HEK293 (cell line): ENCODE measurements at regions not wholly inside any gene's neighbourhood (a gene's known extent, or its start where the extent isn't known, plus 50 kb on each side); places are given as distances from the start of the nearest gene placed in this dataset.

Source experiments
- CTCF ChIA-PET: fragments of 350-600 bp; formaldehyde crosslinking; extraction: SDS; loops from one replicate; lab custom pipeline; 2021; ENCODE audit warnings: antibody characterized with exemption; lab: Yijun Ruan, JAX
- POLR2A ChIA-PET: fragments of 300-600 bp; formaldehyde crosslinking; extraction: SDS; loops from one replicate; lab custom pipeline; 2020; ENCODE audit warnings: antibody characterized with exemption, inconsistent platforms; lab: Yijun Ruan, JAX
- H3K27ac ChIP-seq: fragments of 200-500 bp; sonication (Bioruptor generic); 2 replicates; pipeline ENCODE4 v1.5.1; 2014; ENCODE audit warnings: low read depth, low read length, control low read depth, inconsistent platforms; ENCODE audit errors: extremely low read depth
- H3K36me3 ChIP-seq, 2 experiments: fragments of 200-500 bp in 1 of 2; sonication (Bioruptor generic) in 1 of 2; 1 replicate in 1 of 2; 2 replicates in 1 of 2; pipeline ENCODE4 v1.5.1; 2014 to 2017; ENCODE audit warnings: inconsistent platforms in 2 of 2, low read length in 2 of 2; ENCODE audit not compliant: control insufficient read depth in 2 of 2, insufficient read depth in 1 of 2
- H3K4me1 ChIP-seq: fragments of 200-500 bp; sonication (Bioruptor generic); 2 replicates; pipeline ENCODE4 v1.5.1; 2014; ENCODE audit warnings: mild to moderate bottlenecking, low read length, inconsistent platforms; ENCODE audit not compliant: control insufficient read depth, insufficient read depth
- H3K4me3 ChIP-seq: 2 replicates; pipeline ENCODE4 v1.5.1; 2011; ENCODE audit warnings: low read depth, mild to moderate bottlenecking, control low read depth, low read length, moderate library complexity
- H3K9me3 ChIP-seq: fragments of 200-500 bp; sonication (Bioruptor generic); 2 replicates; pipeline ENCODE4 v1.5.1; 2014; ENCODE audit warnings: low read depth, low read length, inconsistent platforms; ENCODE audit not compliant: control insufficient read depth, insufficient read depth
- SETDB1 ChIP-seq: IDR thresholded peaks from one replicate; pipeline ENCODE4 v1.6.1; 2017; ENCODE audit warnings: mild to moderate bottlenecking, low read length, moderate library complexity, mixed read lengths; ENCODE audit not compliant: insufficient read length
- SP2 ChIP-seq: fragments of 450-650 bp; formaldehyde crosslinking; IDR thresholded peaks from 2 replicates; pipeline ENCODE4 v1.5.1; 2016; ENCODE audit warnings: missing biosample characterization, missing genetic modification characterization
- YY1 ChIP-seq: fragments of 450-650 bp; formaldehyde crosslinking; IDR thresholded peaks from 2 replicates; pipeline ENCODE4 v1.5.1; 2018; ENCODE audit warnings: missing biosample characterization, missing genetic modification characterization
- ZNF140 ChIP-seq: fragments of 450-650 bp; formaldehyde crosslinking; IDR thresholded peaks from 2 replicates; pipeline ENCODE4 v1.5.1; 2016; ENCODE audit warnings: missing biosample characterization, missing genetic modification characterization
- ZNF239 ChIP-seq: fragments of 450-650 bp; formaldehyde crosslinking; IDR thresholded peaks from 2 replicates; pipeline ENCODE4 v1.5.1; 2016; ENCODE audit warnings: missing biosample characterization, missing genetic modification characterization
- ZNF521 ChIP-seq: fragments of 450-650 bp; formaldehyde crosslinking; IDR thresholded peaks from 2 replicates; pipeline ENCODE4 v1.5.1; 2017; ENCODE audit warnings: missing biosample characterization, mild to moderate bottlenecking, missing genetic modification characterization
- ZNF610 ChIP-seq: fragments of 450-650 bp; formaldehyde crosslinking; IDR thresholded peaks from 2 replicates; pipeline ENCODE4 v1.5.1; 2016; ENCODE audit warnings: missing biosample characterization, missing genetic modification characterization, borderline replicate concordance
- ZNF654 ChIP-seq: fragments of 450-650 bp; formaldehyde crosslinking; IDR thresholded peaks from 2 replicates; pipeline ENCODE4 v1.5.1; 2016; ENCODE audit warnings: low read depth, missing biosample characterization, missing genetic modification characterization
- ZSCAN30 ChIP-seq: fragments of 450-650 bp; IDR thresholded peaks from 2 replicates; pipeline ENCODE4 v1.5.1; 2018; ENCODE audit warnings: missing biosample characterization, mild to moderate bottlenecking, missing genetic modification characterization, moderate library complexity
- TF ChIP-seq, protein P1 (sequence below): fragments of 450-650 bp; formaldehyde crosslinking; IDR thresholded peaks from 2 replicates; pipeline ENCODE4 v1.5.1; 2017; ENCODE audit warnings: missing biosample characterization, missing genetic modification characterization
- TF ChIP-seq, protein P2 (sequence below): fragments of 450-650 bp; formaldehyde crosslinking; IDR thresholded peaks from 2 replicates; pipeline ENCODE4 v1.5.1; 2016; ENCODE audit warnings: missing biosample characterization, missing genetic modification characterization
- TF ChIP-seq, protein P3 (sequence below): fragments of 450-650 bp; formaldehyde crosslinking; IDR thresholded peaks from 2 replicates; pipeline ENCODE4 v1.5.1; 2016; ENCODE audit warnings: missing biosample characterization, missing genetic modification characterization
- TF ChIP-seq, protein P4 (sequence below): sonication (generic); formaldehyde crosslinking; IDR thresholded peaks from 2 replicates; pipeline ENCODE4 v1.8.1; 2022; ENCODE audit warnings: mild to moderate bottlenecking, moderate library complexity, missing genetic modification reagents
- TF ChIP-seq, protein P5 (sequence below): fragments of 450-650 bp; formaldehyde crosslinking; IDR thresholded peaks from 2 replicates; pipeline ENCODE4 v1.5.1; 2017; ENCODE audit warnings: missing biosample characterization, missing genetic modification characterization
- TF ChIP-seq, protein P6 (sequence below): fragments of 450-650 bp; formaldehyde crosslinking; IDR thresholded peaks from 2 replicates; pipeline ENCODE4 v1.5.1; 2016; ENCODE audit warnings: missing biosample characterization, missing genetic modification characterization
- TF ChIP-seq, protein P7 (sequence below): fragments of 450-650 bp; formaldehyde crosslinking; IDR thresholded peaks from 2 replicates; pipeline ENCODE4 v1.5.1; 2016; ENCODE audit warnings: missing biosample characterization, missing genetic modification characterization
- TF ChIP-seq, protein P8 (sequence below): fragments of 450-650 bp; formaldehyde crosslinking; IDR thresholded peaks from 2 replicates; pipeline ENCODE4 v1.5.0; 2017; ENCODE audit warnings: missing biosample characterization, missing genetic modification characterization, borderline replicate concordance
- TF ChIP-seq, protein P9 (sequence below): fragments of 450-650 bp; formaldehyde crosslinking; IDR thresholded peaks from 2 replicates; pipeline ENCODE4 v1.5.1; 2016; ENCODE audit warnings: missing biosample characterization, missing genetic modification characterization

DNA sequence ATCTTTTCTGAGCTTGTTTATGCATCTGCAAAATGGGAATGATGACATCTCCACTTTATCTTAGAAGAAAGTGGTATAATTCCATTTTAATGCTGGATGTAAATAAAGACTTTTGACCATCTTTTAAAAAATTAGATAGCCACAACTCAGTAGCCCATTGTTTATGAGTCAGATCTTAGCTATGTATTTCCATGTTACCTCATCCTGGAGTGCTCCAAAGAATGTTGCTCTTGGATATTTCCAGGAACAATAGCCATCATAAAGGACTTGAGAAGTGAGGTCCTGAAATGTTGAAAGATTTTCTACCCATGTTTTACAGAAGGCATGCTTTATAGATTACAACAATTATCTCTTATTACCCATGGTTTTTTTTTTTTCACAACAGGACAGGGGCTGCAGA lies 229.3 kb upstream of the EDNRB start:
- no peaks in the 10 kb centered on the region for H3K9me3 ChIP-seq
- no peaks in the 10 kb centered on the region for H3K4me1 ChIP-seq
- ChIA-PET POLR2A (no interaction called here), CTCF (interaction anchor here (1.1 to 1.8 kb wide), 2 partner anchors 9 to 10 kb away, joined by 3 to 6 read pairs; no protein-coding TSS in a partner anchor)
- no peak overlapping the region for H3K4me3 ChIP-seq
- no peak overlapping the region for H3K27ac ChIP-seq
- no peaks in the 10 kb centered on the region for H3K36me3 ChIP-seq
- TF ChIP-seq ZNF654 (tag by site-specific recombination) (no peak), YY1 (tag by site-specific recombination) (no peak), ZNF239 (tag by site-specific recombination) (no peak), ZSCAN30 (no peak), ZNF521 (tag by site-specific recombination) (no peak), SP2 (tag by site-specific recombination) (no peak), ZNF610 (tag by site-specific recombination) (no peak), SETDB1 (no peak), ZNF140 (tag by site-specific recombination) (no peak)
- TF ChIP-seq, protein P1, sequence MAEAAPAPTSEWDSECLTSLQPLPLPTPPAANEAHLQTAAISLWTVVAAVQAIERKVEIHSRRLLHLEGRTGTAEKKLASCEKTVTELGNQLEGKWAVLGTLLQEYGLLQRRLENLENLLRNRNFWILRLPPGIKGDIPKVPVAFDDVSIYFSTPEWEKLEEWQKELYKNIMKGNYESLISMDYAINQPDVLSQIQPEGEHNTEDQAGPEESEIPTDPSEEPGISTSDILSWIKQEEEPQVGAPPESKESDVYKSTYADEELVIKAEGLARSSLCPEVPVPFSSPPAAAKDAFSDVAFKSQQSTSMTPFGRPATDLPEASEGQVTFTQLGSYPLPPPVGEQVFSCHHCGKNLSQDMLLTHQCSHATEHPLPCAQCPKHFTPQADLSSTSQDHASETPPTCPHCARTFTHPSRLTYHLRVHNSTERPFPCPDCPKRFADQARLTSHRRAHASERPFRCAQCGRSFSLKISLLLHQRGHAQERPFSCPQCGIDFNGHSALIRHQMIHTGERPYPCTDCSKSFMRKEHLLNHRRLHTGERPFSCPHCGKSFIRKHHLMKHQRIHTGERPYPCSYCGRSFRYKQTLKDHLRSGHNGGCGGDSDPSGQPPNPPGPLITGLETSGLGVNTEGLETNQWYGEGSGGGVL (tag by site-specific recombination) = no peak
- TF ChIP-seq, protein P2, sequence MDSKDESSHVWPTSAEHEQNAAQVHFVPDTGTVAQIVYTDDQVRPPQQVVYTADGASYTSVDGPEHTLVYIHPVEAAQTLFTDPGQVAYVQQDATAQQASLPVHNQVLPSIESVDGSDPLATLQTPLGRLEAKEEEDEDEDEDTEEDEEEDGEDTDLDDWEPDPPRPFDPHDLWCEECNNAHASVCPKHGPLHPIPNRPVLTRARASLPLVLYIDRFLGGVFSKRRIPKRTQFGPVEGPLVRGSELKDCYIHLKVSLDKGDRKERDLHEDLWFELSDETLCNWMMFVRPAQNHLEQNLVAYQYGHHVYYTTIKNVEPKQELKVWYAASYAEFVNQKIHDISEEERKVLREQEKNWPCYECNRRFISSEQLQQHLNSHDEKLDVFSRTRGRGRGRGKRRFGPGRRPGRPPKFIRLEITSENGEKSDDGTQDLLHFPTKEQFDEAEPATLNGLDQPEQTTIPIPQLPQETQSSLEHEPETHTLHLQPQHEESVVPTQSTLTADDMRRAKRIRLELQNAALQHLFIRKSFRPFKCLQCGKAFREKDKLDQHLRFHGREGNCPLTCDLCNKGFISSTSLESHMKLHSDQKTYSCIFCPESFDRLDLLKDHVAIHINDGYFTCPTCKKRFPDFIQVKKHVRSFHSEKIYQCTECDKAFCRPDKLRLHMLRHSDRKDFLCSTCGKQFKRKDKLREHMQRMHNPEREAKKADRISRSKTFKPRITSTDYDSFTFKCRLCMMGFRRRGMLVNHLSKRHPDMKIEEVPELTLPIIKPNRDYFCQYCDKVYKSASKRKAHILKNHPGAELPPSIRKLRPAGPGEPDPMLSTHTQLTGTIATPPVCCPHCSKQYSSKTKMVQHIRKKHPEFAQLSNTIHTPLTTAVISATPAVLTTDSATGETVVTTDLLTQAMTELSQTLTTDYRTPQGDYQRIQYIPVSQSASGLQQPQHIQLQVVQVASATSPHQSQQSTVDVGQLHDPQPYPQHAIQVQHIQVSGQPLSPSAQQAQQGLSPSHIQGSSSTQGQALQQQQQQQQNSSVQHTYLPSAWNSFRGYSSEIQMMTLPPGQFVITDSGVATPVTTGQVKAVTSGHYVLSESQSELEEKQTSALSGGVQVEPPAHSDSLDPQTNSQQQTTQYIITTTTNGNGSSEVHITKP (tag by site-specific recombination) = no peak
- TF ChIP-seq, protein P3, sequence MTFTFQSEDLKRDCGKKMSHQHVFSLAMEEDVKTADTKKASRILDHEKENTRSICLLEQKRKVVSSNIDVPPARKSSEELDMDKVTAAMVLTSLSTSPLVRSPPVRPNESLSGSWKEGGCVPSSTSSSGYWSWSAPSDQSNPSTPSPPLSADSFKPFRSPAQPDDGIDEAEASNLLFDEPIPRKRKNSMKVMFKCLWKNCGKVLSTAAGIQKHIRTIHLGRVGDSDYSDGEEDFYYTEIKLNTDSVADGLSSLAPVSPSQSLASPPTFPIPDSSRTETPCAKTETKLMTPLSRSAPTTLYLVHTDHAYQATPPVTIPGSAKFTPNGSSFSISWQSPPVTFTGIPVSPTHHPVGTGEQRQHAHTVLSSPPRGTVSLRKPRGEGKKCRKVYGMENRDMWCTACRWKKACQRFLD = no peak
- TF ChIP-seq, protein P4, sequence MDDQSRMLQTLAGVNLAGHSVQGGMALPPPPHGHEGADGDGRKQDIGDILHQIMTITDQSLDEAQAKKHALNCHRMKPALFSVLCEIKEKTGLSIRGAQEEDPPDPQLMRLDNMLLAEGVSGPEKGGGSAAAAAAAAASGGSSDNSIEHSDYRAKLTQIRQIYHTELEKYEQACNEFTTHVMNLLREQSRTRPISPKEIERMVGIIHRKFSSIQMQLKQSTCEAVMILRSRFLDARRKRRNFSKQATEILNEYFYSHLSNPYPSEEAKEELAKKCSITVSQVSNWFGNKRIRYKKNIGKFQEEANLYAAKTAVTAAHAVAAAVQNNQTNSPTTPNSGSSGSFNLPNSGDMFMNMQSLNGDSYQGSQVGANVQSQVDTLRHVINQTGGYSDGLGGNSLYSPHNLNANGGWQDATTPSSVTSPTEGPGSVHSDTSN (CRISPR knock-in tag) = no peak
- TF ChIP-seq, protein P5, sequence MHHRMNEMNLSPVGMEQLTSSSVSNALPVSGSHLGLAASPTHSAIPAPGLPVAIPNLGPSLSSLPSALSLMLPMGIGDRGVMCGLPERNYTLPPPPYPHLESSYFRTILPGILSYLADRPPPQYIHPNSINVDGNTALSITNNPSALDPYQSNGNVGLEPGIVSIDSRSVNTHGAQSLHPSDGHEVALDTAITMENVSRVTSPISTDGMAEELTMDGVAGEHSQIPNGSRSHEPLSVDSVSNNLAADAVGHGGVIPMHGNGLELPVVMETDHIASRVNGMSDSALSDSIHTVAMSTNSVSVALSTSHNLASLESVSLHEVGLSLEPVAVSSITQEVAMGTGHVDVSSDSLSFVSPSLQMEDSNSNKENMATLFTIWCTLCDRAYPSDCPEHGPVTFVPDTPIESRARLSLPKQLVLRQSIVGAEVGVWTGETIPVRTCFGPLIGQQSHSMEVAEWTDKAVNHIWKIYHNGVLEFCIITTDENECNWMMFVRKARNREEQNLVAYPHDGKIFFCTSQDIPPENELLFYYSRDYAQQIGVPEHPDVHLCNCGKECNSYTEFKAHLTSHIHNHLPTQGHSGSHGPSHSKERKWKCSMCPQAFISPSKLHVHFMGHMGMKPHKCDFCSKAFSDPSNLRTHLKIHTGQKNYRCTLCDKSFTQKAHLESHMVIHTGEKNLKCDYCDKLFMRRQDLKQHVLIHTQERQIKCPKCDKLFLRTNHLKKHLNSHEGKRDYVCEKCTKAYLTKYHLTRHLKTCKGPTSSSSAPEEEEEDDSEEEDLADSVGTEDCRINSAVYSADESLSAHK = no peak
- TF ChIP-seq, protein P6, sequence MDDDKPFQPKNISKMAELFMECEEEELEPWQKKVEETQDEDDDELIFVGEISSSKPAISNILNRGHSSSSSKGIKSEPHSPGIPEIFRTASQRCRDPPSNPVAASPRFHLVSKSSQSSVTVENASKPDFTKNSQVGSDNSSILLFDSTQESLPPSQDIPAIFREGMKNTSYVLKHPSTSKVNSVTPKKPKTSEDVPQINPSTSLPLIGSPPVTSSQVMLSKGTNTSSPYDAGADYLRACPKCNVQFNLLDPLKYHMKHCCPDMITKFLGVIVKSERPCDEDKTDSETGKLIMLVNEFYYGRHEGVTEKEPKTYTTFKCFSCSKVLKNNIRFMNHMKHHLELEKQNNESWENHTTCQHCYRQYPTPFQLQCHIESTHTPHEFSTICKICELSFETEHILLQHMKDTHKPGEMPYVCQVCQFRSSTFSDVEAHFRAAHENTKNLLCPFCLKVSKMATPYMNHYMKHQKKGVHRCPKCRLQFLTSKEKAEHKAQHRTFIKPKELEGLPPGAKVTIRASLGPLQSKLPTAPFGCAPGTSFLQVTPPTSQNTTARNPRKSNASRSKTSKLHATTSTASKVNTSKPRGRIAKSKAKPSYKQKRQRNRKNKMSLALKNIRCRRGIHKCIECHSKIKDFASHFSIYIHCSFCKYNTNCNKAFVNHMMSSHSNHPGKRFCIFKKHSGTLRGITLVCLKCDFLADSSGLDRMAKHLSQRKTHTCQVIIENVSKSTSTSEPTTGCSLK (tag by site-specific recombination) = no peak
- TF ChIP-seq, protein P7, sequence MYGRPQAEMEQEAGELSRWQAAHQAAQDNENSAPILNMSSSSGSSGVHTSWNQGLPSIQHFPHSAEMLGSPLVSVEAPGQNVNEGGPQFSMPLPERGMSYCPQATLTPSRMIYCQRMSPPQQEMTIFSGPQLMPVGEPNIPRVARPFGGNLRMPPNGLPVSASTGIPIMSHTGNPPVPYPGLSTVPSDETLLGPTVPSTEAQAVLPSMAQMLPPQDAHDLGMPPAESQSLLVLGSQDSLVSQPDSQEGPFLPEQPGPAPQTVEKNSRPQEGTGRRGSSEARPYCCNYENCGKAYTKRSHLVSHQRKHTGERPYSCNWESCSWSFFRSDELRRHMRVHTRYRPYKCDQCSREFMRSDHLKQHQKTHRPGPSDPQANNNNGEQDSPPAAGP (tag by site-specific recombination) = no peak
- TF ChIP-seq, protein P8, sequence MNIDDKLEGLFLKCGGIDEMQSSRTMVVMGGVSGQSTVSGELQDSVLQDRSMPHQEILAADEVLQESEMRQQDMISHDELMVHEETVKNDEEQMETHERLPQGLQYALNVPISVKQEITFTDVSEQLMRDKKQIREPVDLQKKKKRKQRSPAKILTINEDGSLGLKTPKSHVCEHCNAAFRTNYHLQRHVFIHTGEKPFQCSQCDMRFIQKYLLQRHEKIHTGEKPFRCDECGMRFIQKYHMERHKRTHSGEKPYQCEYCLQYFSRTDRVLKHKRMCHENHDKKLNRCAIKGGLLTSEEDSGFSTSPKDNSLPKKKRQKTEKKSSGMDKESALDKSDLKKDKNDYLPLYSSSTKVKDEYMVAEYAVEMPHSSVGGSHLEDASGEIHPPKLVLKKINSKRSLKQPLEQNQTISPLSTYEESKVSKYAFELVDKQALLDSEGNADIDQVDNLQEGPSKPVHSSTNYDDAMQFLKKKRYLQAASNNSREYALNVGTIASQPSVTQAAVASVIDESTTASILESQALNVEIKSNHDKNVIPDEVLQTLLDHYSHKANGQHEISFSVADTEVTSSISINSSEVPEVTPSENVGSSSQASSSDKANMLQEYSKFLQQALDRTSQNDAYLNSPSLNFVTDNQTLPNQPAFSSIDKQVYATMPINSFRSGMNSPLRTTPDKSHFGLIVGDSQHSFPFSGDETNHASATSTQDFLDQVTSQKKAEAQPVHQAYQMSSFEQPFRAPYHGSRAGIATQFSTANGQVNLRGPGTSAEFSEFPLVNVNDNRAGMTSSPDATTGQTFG (tag by site-specific recombination) = no peak
- TF ChIP-seq, protein P9, sequence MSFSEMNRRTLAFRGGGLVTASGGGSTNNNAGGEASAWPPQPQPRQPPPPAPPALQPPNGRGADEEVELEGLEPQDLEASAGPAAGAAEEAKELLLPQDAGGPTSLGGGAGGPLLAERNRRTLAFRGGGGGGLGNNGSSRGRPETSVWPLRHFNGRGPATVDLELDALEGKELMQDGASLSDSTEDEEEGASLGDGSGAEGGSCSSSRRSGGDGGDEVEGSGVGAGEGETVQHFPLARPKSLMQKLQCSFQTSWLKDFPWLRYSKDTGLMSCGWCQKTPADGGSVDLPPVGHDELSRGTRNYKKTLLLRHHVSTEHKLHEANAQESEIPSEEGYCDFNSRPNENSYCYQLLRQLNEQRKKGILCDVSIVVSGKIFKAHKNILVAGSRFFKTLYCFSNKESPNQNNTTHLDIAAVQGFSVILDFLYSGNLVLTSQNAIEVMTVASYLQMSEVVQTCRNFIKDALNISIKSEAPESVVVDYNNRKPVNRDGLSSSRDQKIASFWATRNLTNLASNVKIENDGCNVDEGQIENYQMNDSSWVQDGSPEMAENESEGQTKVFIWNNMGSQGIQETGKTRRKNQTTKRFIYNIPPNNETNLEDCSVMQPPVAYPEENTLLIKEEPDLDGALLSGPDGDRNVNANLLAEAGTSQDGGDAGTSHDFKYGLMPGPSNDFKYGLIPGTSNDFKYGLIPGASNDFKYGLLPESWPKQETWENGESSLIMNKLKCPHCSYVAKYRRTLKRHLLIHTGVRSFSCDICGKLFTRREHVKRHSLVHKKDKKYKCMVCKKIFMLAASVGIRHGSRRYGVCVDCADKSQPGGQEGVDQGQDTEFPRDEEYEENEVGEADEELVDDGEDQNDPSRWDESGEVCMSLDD (tag by site-specific recombination) = no peak
